ENCODE measurements at regions not wholly inside any gene's neighbourhood (a gene's known extent, or its start where the extent isn't known, plus 50 kb on each side); places are given as distances from the start of the nearest gene placed in this dataset.

DNA sequence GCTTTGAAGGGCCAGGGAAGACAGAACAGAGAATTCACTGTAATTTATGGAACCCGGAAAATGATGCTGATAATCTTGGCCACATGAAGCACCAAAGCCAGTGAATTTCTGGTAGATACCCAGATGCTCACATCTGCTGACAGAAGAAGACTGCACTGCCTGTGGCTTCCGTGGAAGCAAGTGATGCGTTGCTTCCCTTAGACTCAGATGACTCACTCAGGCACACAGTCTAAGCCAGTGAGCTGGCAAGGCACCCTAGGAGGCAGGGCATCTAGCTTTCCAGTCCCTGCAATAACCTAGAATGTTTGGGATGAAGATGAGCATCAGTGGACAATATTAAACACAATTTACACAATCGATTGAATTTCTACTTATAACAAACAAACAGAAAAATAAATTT, 284.7 kb downstream of the CMPK2 start:
- intact Hi-C loops (cut with DNase I; ENCODE audit: low total_unique reads) = no loop called here
- no peaks in the 10 kb centered on the region for H3K4me1 ChIP-seq
- H3K27ac ChIP-seq = no peak overlapping the region
- TF ChIP-seq EP300 (IDR thresholded peaks at IDR 0.05) (no peak), POLR2A (IDR thresholded peaks at IDR 0.05) (no peak), POLR2AphosphoS5 (IDR thresholded peaks at IDR 0.05) (no peak), CTCF (IDR thresholded peaks at IDR 0.05) (no peak)
- no peak for DNase-seq
- no peaks in the 10 kb centered on the region for H3K36me3 ChIP-seq
- no peaks in the 10 kb centered on the region for H3K9me3 ChIP-seq
- 78 to 87% (median 84%) methylated on average over 4 of the region's 4 CpGs for WGBS, 5 donors
- no peaks in the 10 kb centered on the region for H3K27me3 ChIP-seq
- H3K4me3 ChIP-seq = no peak overlapping the region

- intact Hi-C loops (cut with DNase I; ENCODE audit: low total_unique reads) = no loop called here
- Histone ChIP-seq H3K4me3 (no peak overlapping the region), H3K9me3 (no peaks in the 10 kb centered on the region), H3K27ac (no peak overlapping the region), H3K27me3 (no peaks in the 10 kb centered on the region), H3K36me3 (no peaks in the 10 kb centered on the region), H3K4me1 (no peaks in the 10 kb centered on the region)
- no peak for TF ChIP-seq POLR2AphosphoS5 (IDR thresholded peaks at IDR 0.05)
- TF ChIP-seq EP300 (IDR thresholded peaks at IDR 0.05) = no peak
- no peak for TF ChIP-seq POLR2A (IDR thresholded peaks at IDR 0.05)
- TF ChIP-seq CTCF (IDR thresholded peaks at IDR 0.05) = no peak
- no peak for DNase-seq
- 56 to 69% (median 62%) methylated on average over 6 of the region's 6 CpGs for WGBS, 5 donors
Measured at GRCh38 chr2:6589150-6589549, 276.6 kb downstream of the CMPK2 start.

DNA sequence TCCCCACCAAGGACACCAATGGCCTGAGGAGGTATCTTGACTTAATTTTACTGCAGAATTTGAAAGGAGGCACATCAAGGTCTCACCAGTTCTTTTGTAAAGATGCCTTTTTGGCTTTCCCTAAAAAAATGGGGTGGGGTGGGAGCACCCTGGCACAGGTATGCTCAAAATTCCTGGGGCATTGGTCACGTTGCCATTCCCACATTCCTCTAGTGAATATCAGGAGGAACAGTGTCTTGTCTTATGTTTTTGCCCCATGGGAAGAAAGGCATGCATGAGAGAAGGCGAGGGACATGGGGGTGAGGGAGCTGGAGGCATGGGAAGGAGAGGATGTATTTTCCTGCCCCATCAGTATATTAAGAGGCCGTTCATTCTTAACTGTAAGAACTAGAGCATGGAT, 275.3 kb downstream of the CMPK2 start:
- DNase-seq = no peak
- WGBS, 5 donors = 70 to 81% (median 78%) methylated on average over 3 of the region's 3 CpGs

GRCh38 chr2:6602471-6602870, 263.2 kb downstream of the CMPK2 start:
- Histone ChIP-seq H3K4me1 (no peaks in the 10 kb centered on the region), H3K4me3 (no peak overlapping the region), H3K36me3 (no peaks in the 10 kb centered on the region), H3K9me3 (no peaks in the 10 kb centered on the region), H3K27me3 (no peaks in the 10 kb centered on the region), H3K27ac (no peak overlapping the region)
- DNase-seq = no peak
- intact Hi-C loops (cut with DNase I; ENCODE audit: low total_unique reads) = no loop called here
- WGBS, 5 donors = 87 to 95% (median 90%) methylated on average over 4 of the region's 4 CpGs
- TF ChIP-seq POLR2A (IDR thresholded peaks at IDR 0.05) (no peak), CTCF (IDR thresholded peaks at IDR 0.05) (no peak), POLR2AphosphoS5 (IDR thresholded peaks at IDR 0.05) (no peak), EP300 (IDR thresholded peaks at IDR 0.05) (no peak)

More for the DNA sequence above, 275.3 kb downstream of the CMPK2 start:
- Histone ChIP-seq H3K4me1 (no peaks in the 10 kb centered on the region), H3K27me3 (no peaks in the 10 kb centered on the region), H3K36me3 (no peaks in the 10 kb centered on the region), H3K27ac (no peak overlapping the region), H3K9me3 (no peaks in the 10 kb centered on the region), H3K4me3 (no peak overlapping the region)
- TF ChIP-seq POLR2A (IDR thresholded peaks at IDR 0.05) = no peak
- intact Hi-C loops (cut with DNase I; ENCODE audit: low total_unique reads) = no loop called here

DNA sequence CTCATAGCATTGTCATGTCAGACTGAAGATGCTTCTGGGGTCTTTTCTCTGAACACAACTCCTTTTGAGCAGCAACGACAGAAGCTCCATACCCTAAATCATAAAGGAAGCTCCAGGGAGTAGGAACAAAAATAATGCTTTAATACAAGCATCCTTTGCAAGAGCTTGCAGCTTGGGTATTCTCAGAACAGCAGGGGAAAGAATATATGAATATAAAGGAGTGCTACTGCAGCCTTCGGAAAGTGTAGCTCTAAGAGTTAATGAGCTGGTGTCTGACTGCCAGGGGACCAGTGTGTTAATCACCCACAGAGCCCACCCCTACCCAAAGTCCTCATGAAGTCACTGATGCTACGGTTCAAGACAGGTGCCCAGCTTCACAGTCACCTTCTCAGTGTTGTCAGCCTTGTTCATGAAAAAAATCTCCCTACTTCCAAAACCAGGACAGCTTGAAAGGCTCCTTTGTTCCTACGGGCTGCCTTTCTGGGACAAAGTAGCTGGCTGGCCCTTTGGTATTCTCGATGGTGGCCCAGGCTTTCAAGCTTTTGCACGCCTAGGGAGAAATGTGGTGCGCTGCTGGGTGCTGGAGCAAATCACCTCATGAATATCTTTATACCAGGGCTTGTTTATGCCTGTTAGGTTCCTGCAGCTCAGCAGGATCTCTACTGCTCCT, 259.7 kb downstream of the CMPK2 start:
- TF ChIP-seq POLR2AphosphoS5 (IDR thresholded peaks at IDR 0.05) = no peak
- no peak for TF ChIP-seq POLR2A (IDR thresholded peaks at IDR 0.05)
- no peak for TF ChIP-seq EP300 (IDR thresholded peaks at IDR 0.05)
- TF ChIP-seq CTCF (IDR thresholded peaks at IDR 0.05) = no peak
- Histone ChIP-seq H3K9me3 (no peaks in the 10 kb centered on the region), H3K4me3 (no peak overlapping the region), H3K4me1 (no peaks in the 10 kb centered on the region), H3K36me3 (no peaks in the 10 kb centered on the region), H3K27me3 (no peaks in the 10 kb centered on the region), H3K27ac (no peak overlapping the region)
- no peak for DNase-seq
- intact Hi-C loops (cut with DNase I; ENCODE audit: low total_unique reads) = no loop called here
- 64 to 72% (median 71%) methylated on average over 3 to 7 of the region's 7 CpGs for WGBS, 5 donors
